ENCODE measurements at regions not wholly inside any gene's neighbourhood (a gene's known extent, or its start where the extent isn't known, plus 50 kb on each side); places are given as distances from the start of the nearest gene placed in this dataset.

- TF ChIP-seq CTCF (IDR thresholded peaks at IDR 0.05; ENCODE audit: poor library complexity): no peak
- no peak for TF ChIP-seq EZH2 (IDR thresholded peaks at IDR 0.05; ENCODE audit: borderline replicate concordance)
Observed at GRCh38 chr12:131209082-131210070, 255.7 kb downstream of the ADGRD1 start.
